WTC11 (cell line): ENCODE measurements at regions not wholly inside any gene's neighbourhood (a gene's known extent, or its start where the extent isn't known, plus 50 kb on each side); places are given as distances from the start of the nearest gene placed in this dataset.

ENCODE experiments used
- ATAC-seq: fragments of 200-7000 bp; cut with Tn5 transposase; 2 replicates; pipeline ENCODE4 v1.10.0; 2021; ENCODE audit warnings: mild to moderate bottlenecking, moderate library complexity
- CTCF ChIA-PET: fragments of 300-600 bp; sonication (Branson Sonifier 250); formaldehyde crosslinking; loops from one replicate; lab custom pipeline; 2021; ENCODE audit warnings: antibody characterized with exemption; lab: Charles Lee
- POLR2A ChIA-PET: fragments of 350-600 bp; sonication (Branson Sonifier 250); formaldehyde crosslinking; loops from one replicate; lab custom pipeline; 2021; ENCODE audit warnings: antibody characterized with exemption; lab: Charles Lee
- DNase-seq: peaks from one replicate; pipeline ENCODE4 v3.0.0; 2021; ENCODE audit warnings: low spot score
- H3K27ac Mint-ChIP-seq: 2 replicates; pipeline ENCODE4 v1.8.0; 2021; ENCODE audit warnings: mixed read lengths
- H3K27me3 Mint-ChIP-seq: 2 replicates; pipeline ENCODE4 v1.8.0; 2021; ENCODE audit warnings: low read depth, mild to moderate bottlenecking, moderate library complexity, mixed read lengths
- H3K36me3 Mint-ChIP-seq: 2 replicates; pipeline ENCODE4 v1.8.0; 2021; ENCODE audit warnings: mixed read lengths
- H3K4me1 Mint-ChIP-seq: 2 replicates; pipeline ENCODE4 v1.8.0; 2022; ENCODE audit warnings: mixed read lengths
- H3K4me3 Mint-ChIP-seq: 2 replicates; pipeline ENCODE4 v1.8.0; 2021; ENCODE audit warnings: mild to moderate bottlenecking, moderate library complexity, mixed read lengths
- H3K9me3 Mint-ChIP-seq: 2 replicates; pipeline ENCODE4 v1.8.0; 2021; ENCODE audit warnings: mixed read lengths
- NFATC4 ChIP-seq: fragments of 250-450 bp; sonication (Bioruptor Pico); IDR thresholded peaks from 2 replicates; pipeline ENCODE4 v1.9.0; 2021; ENCODE audit warnings: mild to moderate bottlenecking
- PRDM15 ChIP-seq: sonication (generic); formaldehyde crosslinking; IDR thresholded peaks from 2 replicates; pipeline ENCODE4 v1.8.0; 2022; ENCODE audit warnings: missing genetic modification reagents
- ZNF671 ChIP-seq: fragments of 250-450 bp; sonication (Bioruptor Pico); IDR thresholded peaks from 2 replicates; pipeline ENCODE4 v1.8.0; 2021; ENCODE audit warnings: mild to moderate bottlenecking

GRCh38 chr2:134785659-134786430 lies 52.6 kb upstream of the ACMSD start:
- H3K4me3 Mint-ChIP-seq: no peak overlapping the region
- DNase-seq (no peak), ATAC-seq (no peak)
- ChIA-PET POLR2A (no interaction called here), CTCF (interaction anchor here (1.4 kb wide), 1 partner anchor 325 kb away, joined by 6 read pairs; no protein-coding TSS in a partner anchor)
- H3K9me3 Mint-ChIP-seq: peaks cover 3% of the 10 kb centered on the region
- no peaks in the 10 kb centered on the region for H3K4me1 Mint-ChIP-seq
- TF ChIP-seq NFATC4 (CRISPR knock-in tag): no peak
- TF ChIP-seq PRDM15 (CRISPR knock-in tag): no peak
- H3K27ac Mint-ChIP-seq: no peak overlapping the region
- H3K27me3 Mint-ChIP-seq: no peaks in the 10 kb centered on the region
- no peaks in the 10 kb centered on the region for H3K36me3 Mint-ChIP-seq

- POLR2A ChIA-PET: no interaction called here
- no peak for TF ChIP-seq ZNF671 (CRISPR knock-in tag)
- TF ChIP-seq, all 79 proteins: peak for 0
- Mint-ChIP-seq H3K27me3 (no peaks in the 10 kb centered on the region), H3K4me3 (no peak overlapping the region), H3K27ac (no peak overlapping the region), H3K9me3 (peaks cover 3% of the 10 kb centered on the region), H3K36me3 (no peaks in the 10 kb centered on the region), H3K4me1 (no peaks in the 10 kb centered on the region)
- CTCF ChIA-PET: interaction anchor here (1.6 kb wide), 1 partner anchor 337 kb away, joined by 4 read pairs; no protein-coding TSS in a partner anchor
- ATAC-seq: no peak
- no peak for DNase-seq
Observed at GRCh38 chr2:134788417-134788816, 50.0 kb upstream of the ACMSD start.
